ENCODE measurements at regions not wholly inside any gene's neighbourhood (a gene's known extent, or its start where the extent isn't known, plus 50 kb on each side); places are given as distances from the start of the nearest gene placed in this dataset.

GRCh38 chr2:167478196-167478595 is 589.9 kb downstream of the XIRP2 start:
- no peak for TF ChIP-seq EZH2 (IDR thresholded peaks at IDR 0.05; ENCODE audit: borderline replicate concordance, low read depth, low read length, severe bottlenecking)
- TF ChIP-seq, protein P1, sequence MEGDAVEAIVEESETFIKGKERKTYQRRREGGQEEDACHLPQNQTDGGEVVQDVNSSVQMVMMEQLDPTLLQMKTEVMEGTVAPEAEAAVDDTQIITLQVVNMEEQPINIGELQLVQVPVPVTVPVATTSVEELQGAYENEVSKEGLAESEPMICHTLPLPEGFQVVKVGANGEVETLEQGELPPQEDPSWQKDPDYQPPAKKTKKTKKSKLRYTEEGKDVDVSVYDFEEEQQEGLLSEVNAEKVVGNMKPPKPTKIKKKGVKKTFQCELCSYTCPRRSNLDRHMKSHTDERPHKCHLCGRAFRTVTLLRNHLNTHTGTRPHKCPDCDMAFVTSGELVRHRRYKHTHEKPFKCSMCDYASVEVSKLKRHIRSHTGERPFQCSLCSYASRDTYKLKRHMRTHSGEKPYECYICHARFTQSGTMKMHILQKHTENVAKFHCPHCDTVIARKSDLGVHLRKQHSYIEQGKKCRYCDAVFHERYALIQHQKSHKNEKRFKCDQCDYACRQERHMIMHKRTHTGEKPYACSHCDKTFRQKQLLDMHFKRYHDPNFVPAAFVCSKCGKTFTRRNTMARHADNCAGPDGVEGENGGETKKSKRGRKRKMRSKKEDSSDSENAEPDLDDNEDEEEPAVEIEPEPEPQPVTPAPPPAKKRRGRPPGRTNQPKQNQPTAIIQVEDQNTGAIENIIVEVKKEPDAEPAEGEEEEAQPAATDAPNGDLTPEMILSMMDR (IDR thresholded peaks at IDR 0.05; ENCODE audit: borderline replicate concordance, extremely low read depth, low read length, poor library complexity, severe bottlenecking) = no peak
